ENCODE measurements at regions not wholly inside any gene's neighbourhood (a gene's known extent, or its start where the extent isn't known, plus 50 kb on each side); places are given as distances from the start of the nearest gene placed in this dataset.
"Not testable (repeated sequence)": the region's sequence is repeated elsewhere in the genome, so short reads cannot be mapped to it uniquely, and the experiment has no call there.

GRCh38 chrX:122344816-122345215 is 839.3 kb upstream of the GRIA3 start:
- Mint-ChIP-seq H3K27me3 (no peaks in the 10 kb centered on the region), H3K36me3 (ENCODE audit: low read depth) (no peaks in the 10 kb centered on the region), H3K9me3 (no peaks in the 10 kb centered on the region), H3K27ac (no peak overlapping the region), H3K4me3 (no peak overlapping the region), H3K4me1 (no peaks in the 10 kb centered on the region)
- ATAC-seq (replicated peaks), result no peak

- H3K27me3 Mint-ChIP-seq, result no peaks in the 10 kb centered on the region
- no peak overlapping the region for H3K27ac Mint-ChIP-seq
- no peaks in the 10 kb centered on the region for H3K9me3 Mint-ChIP-seq
- no peak overlapping the region for H3K4me3 Mint-ChIP-seq
- no peaks in the 10 kb centered on the region for H3K4me1 Mint-ChIP-seq
- ATAC-seq (replicated peaks), result no peak
- no peaks in the 10 kb centered on the region for H3K36me3 Mint-ChIP-seq (ENCODE audit: low read depth)
Measured at GRCh38 chrX:122363112-122363795, 820.8 kb upstream of the GRIA3 start.

- ATAC-seq (replicated peaks); H3K27ac Mint-ChIP-seq; H3K9me3 Mint-ChIP-seq; H3K27me3 Mint-ChIP-seq; H3K36me3 Mint-ChIP-seq (ENCODE audit: low read depth); H3K4me3 Mint-ChIP-seq; H3K4me1 Mint-ChIP-seq: not testable (repeated sequence)
Measured at GRCh38 chrX:122375533-122375932, 808.5 kb upstream of the GRIA3 start.

- H3K27ac Mint-ChIP-seq, result no peak overlapping the region
Measured at GRCh38 chrX:122389005-122389404, 795.1 kb upstream of the GRIA3 start.

GRCh38 chrX:122418758-122419157 is 765.3 kb upstream of the GRIA3 start:
- no peak for ATAC-seq (replicated peaks)
- no peaks in the 10 kb centered on the region for H3K4me1 Mint-ChIP-seq
- no peak overlapping the region for H3K27ac Mint-ChIP-seq
- H3K4me3 Mint-ChIP-seq, result no peak overlapping the region
- no peaks in the 10 kb centered on the region for H3K36me3 Mint-ChIP-seq (ENCODE audit: low read depth)
- no peaks in the 10 kb centered on the region for H3K27me3 Mint-ChIP-seq
- no peaks in the 10 kb centered on the region for H3K9me3 Mint-ChIP-seq

More at GRCh38 chrX:122389005-122389404, 795.1 kb upstream of the GRIA3 start:
- no peaks in the 10 kb centered on the region for H3K9me3 Mint-ChIP-seq
- no peaks in the 10 kb centered on the region for H3K27me3 Mint-ChIP-seq
- no peaks in the 10 kb centered on the region for H3K36me3 Mint-ChIP-seq (ENCODE audit: low read depth)
- no peak overlapping the region for H3K4me3 Mint-ChIP-seq
- no peaks in the 10 kb centered on the region for H3K4me1 Mint-ChIP-seq
- no peak for ATAC-seq (replicated peaks)

- Mint-ChIP-seq H3K4me1 (no peaks in the 10 kb centered on the region), H3K36me3 (ENCODE audit: low read depth) (no peaks in the 10 kb centered on the region), H3K27me3 (no peaks in the 10 kb centered on the region), H3K4me3 (no peak overlapping the region), H3K27ac (no peak overlapping the region), H3K9me3 (no peaks in the 10 kb centered on the region)
- ATAC-seq (replicated peaks), result no peak
Measured at GRCh38 chrX:122421434-122422121, 762.5 kb upstream of the GRIA3 start.

- Mint-ChIP-seq H3K4me1 (no peaks in the 10 kb centered on the region), H3K9me3 (no peaks in the 10 kb centered on the region), H3K27ac (no peak overlapping the region), H3K27me3 (no peaks in the 10 kb centered on the region), H3K4me3 (no peak overlapping the region), H3K36me3 (ENCODE audit: low read depth) (no peaks in the 10 kb centered on the region)
- ATAC-seq (replicated peaks), result no peak
Measured at GRCh38 chrX:122422547-122422946, 761.5 kb upstream of the GRIA3 start.

- no peaks in the 10 kb centered on the region for H3K36me3 Mint-ChIP-seq (ENCODE audit: low read depth)
- no peak overlapping the region for H3K4me3 Mint-ChIP-seq
- no peak for ATAC-seq (replicated peaks)
- no peak overlapping the region for H3K27ac Mint-ChIP-seq
- no peaks in the 10 kb centered on the region for H3K27me3 Mint-ChIP-seq
- no peaks in the 10 kb centered on the region for H3K4me1 Mint-ChIP-seq
- H3K9me3 Mint-ChIP-seq, result peaks cover 4% of the 10 kb centered on the region
Measured at GRCh38 chrX:122434942-122435341, 749.1 kb upstream of the GRIA3 start.

- Mint-ChIP-seq H3K4me1 (no peaks in the 10 kb centered on the region), H3K27me3 (no peaks in the 10 kb centered on the region), H3K9me3 (peaks cover 7% of the 10 kb centered on the region), H3K27ac (no peak overlapping the region), H3K36me3 (ENCODE audit: low read depth) (no peaks in the 10 kb centered on the region), H3K4me3 (no peak overlapping the region)
- ATAC-seq (replicated peaks), result no peak
Measured at GRCh38 chrX:122439831-122440230, 744.2 kb upstream of the GRIA3 start.

- Mint-ChIP-seq H3K4me3 (no peak overlapping the region), H3K27me3 (no peaks in the 10 kb centered on the region), H3K4me1 (no peaks in the 10 kb centered on the region), H3K36me3 (ENCODE audit: low read depth) (no peaks in the 10 kb centered on the region), H3K9me3 (peaks cover 7% of the 10 kb centered on the region), H3K27ac (no peak overlapping the region)
- no peak for ATAC-seq (replicated peaks)
Measured at GRCh38 chrX:122440832-122441231, 743.2 kb upstream of the GRIA3 start.

GRCh38 chrX:122441451-122441850 is 742.6 kb upstream of the GRIA3 start:
- peaks cover 7% of the 10 kb centered on the region for H3K9me3 Mint-ChIP-seq
- no peaks in the 10 kb centered on the region for H3K4me1 Mint-ChIP-seq
- H3K36me3 Mint-ChIP-seq (ENCODE audit: low read depth), result no peaks in the 10 kb centered on the region
- ATAC-seq (replicated peaks), result no peak
- no peak overlapping the region for H3K4me3 Mint-ChIP-seq
- no peaks in the 10 kb centered on the region for H3K27me3 Mint-ChIP-seq
- H3K27ac Mint-ChIP-seq, result no peak overlapping the region

GRCh38 chrX:122445466-122445865 is 738.6 kb upstream of the GRIA3 start:
- no peaks in the 10 kb centered on the region for H3K36me3 Mint-ChIP-seq (ENCODE audit: low read depth)

GRCh38 chrX:122464341-122464740 is 719.7 kb upstream of the GRIA3 start:
- no peaks in the 10 kb centered on the region for H3K4me1 Mint-ChIP-seq
- H3K4me3 Mint-ChIP-seq, result no peak overlapping the region
- no peaks in the 10 kb centered on the region for H3K36me3 Mint-ChIP-seq (ENCODE audit: low read depth)
- H3K27ac Mint-ChIP-seq, result no peak overlapping the region
- H3K27me3 Mint-ChIP-seq, result no peaks in the 10 kb centered on the region
- no peaks in the 10 kb centered on the region for H3K9me3 Mint-ChIP-seq
- no peak for ATAC-seq (replicated peaks)

More at GRCh38 chrX:122445466-122445865, 738.6 kb upstream of the GRIA3 start:
- no peaks in the 10 kb centered on the region for H3K4me1 Mint-ChIP-seq
- no peak overlapping the region for H3K27ac Mint-ChIP-seq
- H3K9me3 Mint-ChIP-seq, result peaks cover 3% of the 10 kb centered on the region
- H3K4me3 Mint-ChIP-seq, result no peak overlapping the region
- no peak for ATAC-seq (replicated peaks)
- no peaks in the 10 kb centered on the region for H3K27me3 Mint-ChIP-seq

GRCh38 chrX:122475306-122475705 is 708.8 kb upstream of the GRIA3 start:
- no peaks in the 10 kb centered on the region for H3K36me3 Mint-ChIP-seq (ENCODE audit: low read depth)
- no peak overlapping the region for H3K4me3 Mint-ChIP-seq
- H3K27me3 Mint-ChIP-seq, result no peaks in the 10 kb centered on the region
- H3K9me3 Mint-ChIP-seq, result peaks cover 4% of the 10 kb centered on the region
- no peak for ATAC-seq (replicated peaks)
- H3K27ac Mint-ChIP-seq, result no peak overlapping the region
- H3K4me1 Mint-ChIP-seq, result no peaks in the 10 kb centered on the region

GRCh38 chrX:122500556-122500955 is 683.5 kb upstream of the GRIA3 start:
- H3K27ac Mint-ChIP-seq, result no peak overlapping the region
- H3K4me3 Mint-ChIP-seq, result no peak overlapping the region
- H3K36me3 Mint-ChIP-seq (ENCODE audit: low read depth), result no peaks in the 10 kb centered on the region
- H3K9me3 Mint-ChIP-seq, result no peaks in the 10 kb centered on the region
- no peaks in the 10 kb centered on the region for H3K4me1 Mint-ChIP-seq
- H3K27me3 Mint-ChIP-seq, result no peaks in the 10 kb centered on the region
- ATAC-seq (replicated peaks), result no peak
